ENCODE measurements at regions not wholly inside any gene's neighbourhood (a gene's known extent, or its start where the extent isn't known, plus 50 kb on each side); places are given as distances from the start of the nearest gene placed in this dataset.

GRCh38 chr10:110376021-110376766, 71.5 kb upstream of the SMNDC1 start:
- DNase-seq = no peak

- no peak for DNase-seq
Observed at GRCh38 chr10:110376767-110377160, 72.0 kb upstream of the SMNDC1 start.

- no peak for DNase-seq
Observed at GRCh38 chr10:110378006-110378405, 73.3 kb upstream of the SMNDC1 start.

GRCh38 chr10:110378533-110379108, 73.9 kb upstream of the SMNDC1 start:
- no peak for DNase-seq

GRCh38 chr10:110379831-110380230, 75.1 kb upstream of the SMNDC1 start:
- DNase-seq = no peak

GRCh38 chr10:110380293-110380692, 75.6 kb upstream of the SMNDC1 start:
- no peak for DNase-seq

GRCh38 chr10:110382695-110383094, 78.0 kb upstream of the SMNDC1 start:
- no peak for DNase-seq

GRCh38 chr10:110387617-110387982, 82.9 kb upstream of the SMNDC1 start:
- no peak for DNase-seq

- no peak for DNase-seq
Observed at GRCh38 chr10:110387983-110388686, 83.4 kb upstream of the SMNDC1 start.

GRCh38 chr10:110388687-110389052, 84.0 kb upstream of the SMNDC1 start:
- DNase-seq = no peak

GRCh38 chr10:110389255-110389654, 84.5 kb upstream of the SMNDC1 start:
- DNase-seq = no peak

- DNase-seq = no peak
Observed at GRCh38 chr10:110391541-110391940, 86.8 kb upstream of the SMNDC1 start.

GRCh38 chr10:110392121-110392520, 87.4 kb upstream of the SMNDC1 start:
- DNase-seq = no peak

GRCh38 chr10:110392868-110393740, 88.4 kb upstream of the SMNDC1 start:
- no peak for DNase-seq

GRCh38 chr10:110393866-110394265, 89.1 kb upstream of the SMNDC1 start:
- no peak for DNase-seq

GRCh38 chr10:110394296-110394695, 89.6 kb upstream of the SMNDC1 start:
- DNase-seq = no peak

GRCh38 chr10:110394898-110395297, 90.2 kb upstream of the SMNDC1 start:
- no peak for DNase-seq

GRCh38 chr10:110395350-110396283, 90.9 kb upstream of the SMNDC1 start:
- DNase-seq = no peak

- DNase-seq = no peak
Observed at GRCh38 chr10:110396284-110396651, 91.5 kb upstream of the SMNDC1 start.

GRCh38 chr10:110397856-110398255, 93.1 kb upstream of the SMNDC1 start:
- no peak for DNase-seq

GRCh38 chr10:110398419-110399105, 93.8 kb upstream of the SMNDC1 start:
- no peak for DNase-seq
